ENCODE measurements at regions not wholly inside any gene's neighbourhood (a gene's known extent, or its start where the extent isn't known, plus 50 kb on each side); places are given as distances from the start of the nearest gene placed in this dataset.
A peak's percentile ranks its signal among the peaks of the same experiment; 100 is the strongest.
"Not testable (repeated sequence)": the region's sequence is repeated elsewhere in the genome, so short reads cannot be mapped to it uniquely, and the experiment has no call there.

- DNase-seq (ENCODE audit: low spot score): not testable (repeated sequence)
Measured at GRCh38 chr11:100531290-100531689, 155.8 kb upstream of the ARHGAP42 start.

- DNase-seq (ENCODE audit: low spot score): no peak
Measured at GRCh38 chr11:100536979-100537378, 150.1 kb upstream of the ARHGAP42 start.

- no peak for DNase-seq (ENCODE audit: low spot score)
Measured at GRCh38 chr11:100543386-100543785, 143.7 kb upstream of the ARHGAP42 start.

- DNase-seq (ENCODE audit: low spot score): no peak
Measured at GRCh38 chr11:100545556-100545955, 141.5 kb upstream of the ARHGAP42 start.

GRCh38 chr11:100545970-100546369 lies 141.1 kb upstream of the ARHGAP42 start:
- no peak for DNase-seq (ENCODE audit: low spot score)

GRCh38 chr11:100546714-100547113 lies 140.4 kb upstream of the ARHGAP42 start:
- DNase-seq (ENCODE audit: low spot score): peak; percentile 32

- no peak for DNase-seq (ENCODE audit: low spot score)
Measured at GRCh38 chr11:100550298-100550697, 136.8 kb upstream of the ARHGAP42 start.

- DNase-seq (ENCODE audit: low spot score): no peak
Measured at GRCh38 chr11:100550912-100551632, 136.0 kb upstream of the ARHGAP42 start.

GRCh38 chr11:100555931-100556330 lies 131.2 kb upstream of the ARHGAP42 start:
- no peak for DNase-seq (ENCODE audit: low spot score)

DNA sequence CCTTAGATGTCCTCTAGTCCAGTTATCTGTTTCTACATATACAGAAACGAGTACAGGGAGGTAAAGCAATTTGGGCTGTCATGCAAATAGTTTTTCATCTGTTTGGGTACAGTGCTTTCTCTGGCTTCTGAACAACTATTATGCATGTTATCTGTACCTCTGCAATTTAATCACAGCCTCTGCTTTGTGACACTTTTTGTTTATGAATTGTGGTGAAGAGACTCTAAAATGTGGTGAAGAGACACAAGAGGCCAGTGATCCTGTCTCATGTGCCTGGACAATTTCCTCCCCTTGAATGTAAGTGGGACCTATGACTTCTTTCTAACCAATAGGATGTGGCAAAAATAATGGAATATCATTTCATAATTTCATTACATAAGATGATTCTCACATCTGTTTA lies 130.3 kb upstream of the ARHGAP42 start:
- no peak for DNase-seq (ENCODE audit: low spot score)

- no peak for DNase-seq (ENCODE audit: low spot score)
Measured at GRCh38 chr11:100557830-100558611, 129.1 kb upstream of the ARHGAP42 start.

DNA sequence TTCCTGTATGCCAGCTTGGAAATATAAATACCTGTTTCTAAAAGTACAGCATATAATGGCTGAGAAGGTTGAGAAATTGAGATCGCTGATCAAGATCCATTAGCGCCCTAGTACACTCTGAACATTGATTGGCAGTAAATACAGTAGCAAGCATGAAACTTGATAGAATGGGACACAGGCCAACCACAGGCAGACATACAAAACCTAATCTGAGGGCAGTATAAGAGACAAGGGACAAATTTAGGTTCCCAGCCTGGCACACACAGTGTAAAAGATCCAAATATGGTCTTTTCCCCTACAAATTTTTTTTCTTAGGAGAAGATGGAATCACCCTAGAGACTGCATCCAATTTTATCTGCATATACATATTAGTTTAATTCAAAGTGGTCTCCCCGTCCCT lies 126.5 kb upstream of the ARHGAP42 start:
- DNase-seq (ENCODE audit: low spot score): no peak

GRCh38 chr11:100561323-100561722 lies 125.8 kb upstream of the ARHGAP42 start:
- no peak for DNase-seq (ENCODE audit: low spot score)

GRCh38 chr11:100562128-100562527 lies 125.0 kb upstream of the ARHGAP42 start:
- peak; percentile 13 for DNase-seq (ENCODE audit: low spot score)

DNA sequence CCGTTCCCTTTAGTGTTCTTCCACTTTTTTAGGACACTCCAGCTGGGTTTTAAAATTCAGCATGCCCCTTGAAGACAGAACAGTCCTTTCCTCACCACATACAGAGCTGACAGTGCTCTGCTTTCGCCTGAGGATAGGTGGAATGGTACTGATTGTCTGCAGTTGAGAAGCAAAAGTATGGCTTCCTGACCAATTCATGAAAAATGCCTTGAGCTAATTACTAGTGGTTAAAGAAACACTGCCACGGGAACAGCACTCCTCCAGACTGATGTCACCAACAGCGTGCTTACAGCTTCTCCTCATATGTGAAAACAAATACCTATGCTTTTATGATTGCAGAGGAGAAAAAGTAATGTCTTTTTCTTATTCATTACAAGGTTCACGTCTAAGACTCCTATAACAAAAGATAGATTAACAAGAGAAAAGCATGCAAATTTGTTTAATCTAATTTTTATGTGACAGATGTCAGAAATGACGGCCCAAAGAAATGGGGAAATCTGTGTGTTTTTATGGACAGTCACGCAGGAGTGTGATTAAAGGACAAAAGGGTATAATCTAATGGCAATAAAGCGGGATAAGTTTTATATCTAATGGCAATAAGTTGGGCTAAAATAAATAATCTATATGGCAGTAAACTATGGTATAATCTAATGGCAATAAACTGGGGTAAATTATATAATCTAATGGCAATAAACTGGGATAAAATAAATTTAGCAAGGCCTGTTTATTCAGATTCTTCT lies 123.4 kb upstream of the ARHGAP42 start:
- DNase-seq (ENCODE audit: low spot score): no peak

- DNase-seq (ENCODE audit: low spot score): no peak
Measured at GRCh38 chr11:100573911-100574513, 113.1 kb upstream of the ARHGAP42 start.

DNA sequence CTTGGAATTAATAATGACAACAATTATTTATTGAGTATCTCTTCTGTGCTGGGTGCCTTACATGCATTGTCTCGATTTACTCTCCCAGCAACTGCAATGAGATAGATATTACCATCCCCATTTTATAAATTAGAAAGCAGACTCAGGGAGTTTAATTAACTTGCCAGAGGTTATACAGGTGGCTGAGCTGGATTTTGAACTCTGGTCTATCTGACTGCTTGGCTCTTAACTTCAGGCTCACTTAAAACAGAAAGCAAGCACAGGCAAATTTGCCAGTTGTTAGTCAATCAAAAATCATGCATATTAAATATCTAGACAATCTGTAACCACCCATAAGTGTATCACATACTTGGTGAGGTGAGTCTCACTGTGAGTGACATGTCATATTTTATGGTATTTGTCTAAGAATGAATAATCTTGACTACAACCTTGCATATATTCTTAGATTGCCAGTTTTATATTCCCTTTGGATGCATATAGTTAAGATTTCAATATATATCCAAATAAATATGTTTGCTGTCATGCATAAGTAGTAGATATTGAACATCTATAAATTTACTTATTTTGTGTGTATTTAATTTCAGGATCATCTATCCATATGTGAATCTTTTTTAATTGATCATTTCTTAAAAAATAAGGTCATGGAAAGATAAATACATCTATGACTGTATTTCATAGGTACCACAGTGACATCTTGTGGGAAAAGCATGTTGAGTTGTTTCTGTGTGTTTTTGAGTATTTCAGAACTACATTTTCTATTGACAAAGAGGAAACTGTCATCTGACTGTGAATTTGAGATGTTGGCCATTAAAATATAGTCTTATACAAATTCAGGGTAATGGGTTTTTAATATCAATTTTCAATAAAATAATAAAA lies 112.0 kb upstream of the ARHGAP42 start:
- peak; percentile 15 for DNase-seq (ENCODE audit: low spot score)

GRCh38 chr11:100575860-100576717 lies 111.0 kb upstream of the ARHGAP42 start:
- peak; percentile 71 for DNase-seq (ENCODE audit: low spot score)

DNA sequence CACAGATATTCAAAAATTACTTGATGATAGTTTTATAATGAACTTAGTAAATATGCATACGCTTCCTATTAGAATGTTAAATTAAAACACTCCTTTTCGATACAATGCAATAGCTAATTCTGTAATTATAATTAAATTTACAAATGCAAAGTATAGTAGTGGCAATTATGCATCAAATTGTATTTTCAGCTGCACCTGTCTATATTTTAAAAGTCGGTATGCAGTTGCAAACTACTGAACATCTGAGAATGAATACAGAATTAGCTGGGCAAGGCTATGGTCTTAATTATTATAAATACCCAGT lies 110.4 kb upstream of the ARHGAP42 start:
- DNase-seq (ENCODE audit: low spot score): no peak

DNA sequence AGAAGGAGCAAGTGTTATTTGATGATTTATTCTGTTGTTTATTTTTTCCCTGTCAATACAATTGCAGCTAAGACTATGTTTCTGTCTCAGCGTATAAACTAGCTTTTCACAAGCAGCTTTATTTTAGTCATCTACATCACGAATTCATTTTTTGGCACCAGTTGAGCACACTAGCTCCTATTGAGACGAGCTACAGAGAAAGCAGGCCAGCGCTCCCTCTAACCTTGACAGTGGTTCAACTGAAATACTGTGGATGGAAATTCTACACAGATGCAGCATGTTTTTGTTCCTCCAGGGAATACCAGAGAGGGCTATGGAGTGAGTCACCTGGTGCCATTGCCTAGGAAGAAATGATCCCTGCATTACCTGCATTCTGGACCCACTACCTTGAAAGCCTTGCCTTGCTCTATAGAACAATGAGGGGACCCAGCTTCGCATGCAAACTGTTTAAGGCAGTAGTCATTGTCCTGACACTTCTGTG lies 108.2 kb upstream of the ARHGAP42 start:
- peak; percentile 17 for DNase-seq (ENCODE audit: low spot score)

Measured in SW480 (cell line).